ENCODE measurements at regions not wholly inside any gene's neighbourhood (a gene's known extent, or its start where the extent isn't known, plus 50 kb on each side); places are given as distances from the start of the nearest gene placed in this dataset.

DNA sequence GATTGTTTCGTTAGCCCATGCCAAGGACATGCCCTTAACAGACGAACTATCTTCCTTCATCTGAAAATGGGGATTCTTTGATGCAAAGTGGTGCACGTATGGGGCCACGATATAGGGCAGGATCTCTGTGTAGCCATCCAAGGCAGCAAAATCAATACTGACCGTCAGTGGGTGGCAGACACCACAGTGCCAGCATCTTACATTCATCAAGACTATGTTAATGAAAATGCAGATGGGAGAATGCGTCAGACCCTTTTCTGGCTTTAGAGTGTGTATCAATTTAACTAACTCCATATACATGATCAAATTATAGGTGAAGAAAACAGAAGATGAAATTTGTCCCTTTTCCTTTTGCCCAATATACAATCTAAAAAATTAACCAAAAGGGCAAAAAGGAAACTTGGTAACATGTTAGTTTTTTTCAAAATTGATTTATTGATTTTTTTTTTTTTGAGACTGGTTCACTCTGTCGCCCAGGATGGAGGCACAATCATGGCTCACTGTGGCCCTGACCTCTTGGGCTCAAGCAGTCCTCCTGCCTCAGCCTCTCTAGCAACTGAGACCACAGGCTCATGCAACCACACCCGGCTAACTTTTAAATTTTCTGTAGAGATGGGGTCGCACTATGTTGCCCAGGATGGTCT, 169.2 kb upstream of the SPRY4 start:
- TF ChIP-seq ZSCAN29 (IDR thresholded peaks at IDR 0.05): no peak
- TF ChIP-seq BACH1 (tag; IDR thresholded peaks at IDR 0.05): no peak
- TF ChIP-seq HNRNPLL (IDR thresholded peaks at IDR 0.05; ENCODE audit: low read depth, low read length, poor library complexity, severe bottlenecking): no peak
- TF ChIP-seq EZH2 (IDR thresholded peaks at IDR 0.05; ENCODE audit: borderline replicate concordance, low read depth, low read length): no peak
- TF ChIP-seq POLR2AphosphoS5 (IDR thresholded peaks at IDR 0.05; ENCODE audit: control insufficient read depth, insufficient read depth, low read depth, low read length): no peak
- TF ChIP-seq POLR3A (IDR thresholded peaks at IDR 0.05; ENCODE audit: borderline replicate concordance, extremely low read depth, insufficient read depth, insufficient read length): no peak
- no peak for TF ChIP-seq POLR2A (conservative IDR thresholded peaks at IDR 0.05)
- no peak for TF ChIP-seq CHD2 (IDR thresholded peaks at IDR 0.05; ENCODE audit: low read depth, low read length)
- TF ChIP-seq YY1 (IDR thresholded peaks at IDR 0.05; ENCODE audit: borderline replicate concordance in 1 of 3, control insufficient read depth in 1 of 3, extremely low read depth in 1 of 3, insufficient read depth in 3 of 3, insufficient read length in 1 of 3, insufficient replicate concordance in 2 of 3, low read depth in 1 of 3, low read length in 2 of 3): no peak
- TF ChIP-seq RFX5 (IDR thresholded peaks at IDR 0.05; ENCODE audit: low read depth, low read length): no peak
- TF ChIP-seq FOXJ3 (CRISPR knock-in tag; IDR thresholded peaks at IDR 0.05): no peak

Measured in K562 (cell line).